Left lung (tissue), 4 donors: ENCODE measurements at regions not wholly inside any gene's neighbourhood (a gene's known extent, or its start where the extent isn't known, plus 50 kb on each side); places are given as distances from the start of the nearest gene placed in this dataset.

Experiments
- ATAC-seq: fragments of 200-7000 bp; cut with Tn5 transposase; one replicate; pipeline ENCODE4 v1.9.1; 2020; ENCODE audit warnings: moderate library complexity
- DNase-seq, 4 donors: peaks; one replicate each; pipeline ENCODE4 v3.0.0-alpha.2; 2013 to 2020
- H3K27ac ChIP-seq, 2 donors: fragments of 200-600 bp; sonication (generic) in 1 of 2; one replicate each; pipeline versions ENCODE4 v1.5.0 to v1.8.0; 2020 to 2021
- H3K27me3 ChIP-seq, 2 donors: fragments of 200-600 bp; sonication (generic) in 1 of 2; one replicate each; pipeline versions ENCODE4 v1.5.0 to v1.8.0; 2020 to 2021
- H3K36me3 ChIP-seq, 2 donors: fragments of 200-600 bp; sonication (generic) in 1 of 2; one replicate each; pipeline versions ENCODE4 v1.5.0 to v1.8.0; 2020 to 2021
- H3K4me1 ChIP-seq, 2 donors: fragments of 200-600 bp; one replicate each; pipeline ENCODE4 v1.8.0; 2021
- H3K4me3 ChIP-seq, 2 donors: fragments of 200-600 bp; sonication (generic) in 1 of 2; one replicate each; pipeline versions ENCODE4 v1.5.0 to v1.8.0; 2020 to 2021; ENCODE audit warnings: mild to moderate bottlenecking in 1 of 2
- H3K9me3 ChIP-seq, 2 donors: fragments of 200-600 bp; sonication (generic) in 1 of 2; one replicate each; pipeline versions ENCODE4 v1.5.0 to v1.8.0; 2020 to 2021
- intact Hi-C, 2 donors: fragments of 100-400 bp; cut with DNase I; formaldehyde crosslinking; loops; one replicate each; pipeline versions ENCODE4 v1.11.2 to v1.14.2; 2022
- TF ChIP-seq, protein P1 (sequence below), 2 donors: fragments of 200-600 bp; sonication (generic) in 1 of 2; IDR thresholded peaks; one replicate each; pipeline versions ENCODE4 v1.5.0 to v1.8.0; 2021; ENCODE audit warnings: antibody characterized with exemption in 2 of 2
- donor health status: DM: no; HTN: yes; CAD: no.
- donor health status: DM: no; HTN: no; CAD: no.

DNA sequence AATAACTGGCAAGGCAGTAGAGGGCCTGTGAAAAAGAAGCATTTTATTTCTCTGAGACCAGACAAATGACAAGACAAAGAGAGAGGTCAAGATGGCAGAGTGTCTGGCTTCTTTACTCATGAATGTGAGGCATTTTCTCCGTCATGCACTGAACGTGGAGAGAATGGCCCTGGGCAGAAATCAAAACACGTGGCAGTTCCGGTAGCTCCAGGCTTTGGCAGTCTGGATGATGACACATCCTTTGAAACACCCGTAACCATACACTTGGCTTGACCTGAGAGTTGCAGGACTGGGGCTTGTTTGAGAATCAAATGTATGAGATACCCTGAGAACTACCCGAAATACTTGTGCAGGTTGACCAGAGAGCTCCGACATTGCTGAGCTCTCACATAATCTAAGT is 537.6 kb downstream of the ACTR3B start:
- intact Hi-C loops = no loop called here
- TF ChIP-seq, protein P1, sequence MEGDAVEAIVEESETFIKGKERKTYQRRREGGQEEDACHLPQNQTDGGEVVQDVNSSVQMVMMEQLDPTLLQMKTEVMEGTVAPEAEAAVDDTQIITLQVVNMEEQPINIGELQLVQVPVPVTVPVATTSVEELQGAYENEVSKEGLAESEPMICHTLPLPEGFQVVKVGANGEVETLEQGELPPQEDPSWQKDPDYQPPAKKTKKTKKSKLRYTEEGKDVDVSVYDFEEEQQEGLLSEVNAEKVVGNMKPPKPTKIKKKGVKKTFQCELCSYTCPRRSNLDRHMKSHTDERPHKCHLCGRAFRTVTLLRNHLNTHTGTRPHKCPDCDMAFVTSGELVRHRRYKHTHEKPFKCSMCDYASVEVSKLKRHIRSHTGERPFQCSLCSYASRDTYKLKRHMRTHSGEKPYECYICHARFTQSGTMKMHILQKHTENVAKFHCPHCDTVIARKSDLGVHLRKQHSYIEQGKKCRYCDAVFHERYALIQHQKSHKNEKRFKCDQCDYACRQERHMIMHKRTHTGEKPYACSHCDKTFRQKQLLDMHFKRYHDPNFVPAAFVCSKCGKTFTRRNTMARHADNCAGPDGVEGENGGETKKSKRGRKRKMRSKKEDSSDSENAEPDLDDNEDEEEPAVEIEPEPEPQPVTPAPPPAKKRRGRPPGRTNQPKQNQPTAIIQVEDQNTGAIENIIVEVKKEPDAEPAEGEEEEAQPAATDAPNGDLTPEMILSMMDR (IDR thresholded peaks at IDR 0.05) = no peak
- Histone ChIP-seq H3K4me3 (no peak overlapping the region), H3K27ac (no peak overlapping the region), H3K9me3 (no peaks in the 10 kb centered on the region), H3K27me3 (no peaks in the 10 kb centered on the region), H3K36me3 (no peaks in the 10 kb centered on the region), H3K4me1 (no peaks in the 10 kb centered on the region)
- ATAC-seq (no peak), DNase-seq (no peak)

DNA sequence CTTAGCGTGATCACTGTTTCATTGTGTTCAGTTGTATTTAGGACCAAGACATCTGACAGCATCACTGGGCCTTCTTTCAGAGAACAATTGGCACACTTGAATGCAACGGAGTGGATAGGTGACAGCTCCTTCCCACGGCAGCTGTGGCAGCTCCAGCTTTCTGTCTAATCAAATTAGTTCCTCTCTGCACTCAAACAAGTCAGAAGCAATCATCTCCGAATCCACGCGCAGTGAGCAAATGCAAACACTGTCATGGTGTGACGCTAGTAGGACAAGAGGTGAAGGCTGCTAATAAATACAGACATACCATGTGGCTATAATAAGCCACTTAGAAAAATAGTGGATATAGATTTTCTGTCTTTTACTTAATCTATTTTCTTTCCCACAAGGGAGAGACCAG is 542.4 kb downstream of the ACTR3B start:
- H3K9me3 ChIP-seq = peaks cover 0 to 24% of the 10 kb centered on the region in 2 donors
- DNase-seq (no peak), ATAC-seq (no peak)
- TF ChIP-seq, protein P1 (IDR thresholded peaks at IDR 0.05) = no peak
- H3K27me3 ChIP-seq = no peaks in the 10 kb centered on the region
- H3K4me1 ChIP-seq = no peaks in the 10 kb centered on the region
- no peak overlapping the region for H3K27ac ChIP-seq
- no peaks in the 10 kb centered on the region for H3K36me3 ChIP-seq
- no peak overlapping the region for H3K4me3 ChIP-seq
- intact Hi-C loops = no loop called here

DNA sequence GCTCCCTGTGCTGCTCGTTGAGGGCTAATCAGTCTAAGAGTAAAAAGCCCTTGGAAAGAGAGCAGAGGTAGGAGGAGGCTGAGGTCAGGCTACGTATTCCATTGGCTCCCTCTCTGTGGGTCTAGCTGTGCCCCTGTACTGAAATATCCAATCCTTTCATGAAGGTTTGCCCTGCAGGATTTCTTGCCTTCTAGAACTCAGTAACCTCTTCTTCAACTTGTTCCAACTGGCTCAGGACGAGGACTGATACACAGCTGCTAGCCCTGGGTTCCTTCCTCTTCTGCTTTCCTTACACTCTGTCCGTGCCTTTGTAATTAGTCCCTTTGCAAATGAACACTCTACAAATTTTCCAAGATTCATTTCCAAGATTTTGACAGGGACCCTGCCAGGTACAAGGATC is 560.5 kb downstream of the ACTR3B start:
- no peaks in the 10 kb centered on the region for H3K4me1 ChIP-seq
- H3K27ac ChIP-seq = no peak overlapping the region
- DNase-seq = no peak
- intact Hi-C loops = no loop called here
- TF ChIP-seq, protein P1 (IDR thresholded peaks at IDR 0.05) = no peak
- no peak overlapping the region for H3K4me3 ChIP-seq
- H3K27me3 ChIP-seq = no peaks in the 10 kb centered on the region
- no peak for ATAC-seq
- H3K9me3 ChIP-seq = peaks cover 0 to 11% of the 10 kb centered on the region in 2 donors
- H3K36me3 ChIP-seq = no peaks in the 10 kb centered on the region

DNA sequence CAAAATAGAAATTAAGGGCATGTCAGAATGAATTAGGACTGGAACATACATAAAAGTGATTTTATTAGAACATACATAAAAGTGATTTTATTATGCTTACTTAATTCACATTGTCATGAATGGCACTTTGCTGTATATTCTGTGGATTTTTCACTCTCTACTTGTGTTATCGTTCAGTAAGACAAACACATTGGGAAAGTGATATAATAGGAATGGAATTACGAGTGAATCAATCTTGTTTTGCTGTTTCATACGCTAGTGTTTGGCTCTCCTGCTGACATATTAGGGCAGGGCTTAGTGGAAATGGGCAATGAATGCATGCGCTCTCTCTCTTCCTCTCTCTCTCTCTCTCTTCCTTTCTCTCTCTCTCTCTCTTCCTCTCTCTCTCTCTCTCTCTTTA is 561.1 kb downstream of the ACTR3B start:
- Histone ChIP-seq H3K4me1 (no peaks in the 10 kb centered on the region), H3K36me3 (no peaks in the 10 kb centered on the region), H3K27me3 (no peaks in the 10 kb centered on the region), H3K27ac (no peak overlapping the region), H3K4me3 (no peak overlapping the region), H3K9me3 (peaks cover 0 to 11% of the 10 kb centered on the region in 2 donors)
- ATAC-seq (no peak), DNase-seq (no peak)
- TF ChIP-seq, protein P1 (IDR thresholded peaks at IDR 0.05) = no peak
- intact Hi-C loops = no loop called here

DNA sequence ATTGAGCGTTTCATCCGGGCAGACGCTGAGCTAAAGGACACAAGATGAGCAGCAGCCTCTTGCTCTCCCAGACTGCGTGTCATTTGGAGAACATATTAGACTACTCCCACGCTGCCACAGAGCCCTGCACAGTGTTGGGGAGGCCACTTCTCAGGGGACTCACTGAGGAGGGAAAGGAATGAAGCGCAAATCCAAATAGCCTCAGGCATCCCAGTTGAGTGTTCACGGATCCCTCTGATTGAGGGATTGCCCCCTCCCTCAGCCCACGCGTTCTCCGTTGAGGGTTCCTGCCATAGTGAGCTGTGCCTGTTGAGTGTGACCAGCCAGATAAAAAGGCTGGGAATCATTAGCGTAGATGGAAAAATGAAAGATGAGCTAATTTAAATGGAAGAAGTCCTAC is 563.4 kb downstream of the ACTR3B start:
- H3K4me3 ChIP-seq = no peak overlapping the region
- ATAC-seq (no peak), DNase-seq (no peak)
- H3K27me3 ChIP-seq = no peaks in the 10 kb centered on the region
- H3K36me3 ChIP-seq = no peaks in the 10 kb centered on the region
- no peaks in the 10 kb centered on the region for H3K4me1 ChIP-seq
- intact Hi-C loops = no loop called here
- H3K9me3 ChIP-seq = peaks cover 0 to 8% of the 10 kb centered on the region in 2 donors
- no peak overlapping the region for H3K27ac ChIP-seq
- TF ChIP-seq, protein P1 (IDR thresholded peaks at IDR 0.05) = no peak
